Transverse colon (tissue), 4 donors: ENCODE measurements at regions not wholly inside any gene's neighbourhood (a gene's known extent, or its start where the extent isn't known, plus 50 kb on each side); places are given as distances from the start of the nearest gene placed in this dataset.

Experiments used
- DNase-seq: peaks from one replicate; pipeline ENCODE4 v3.0.0-alpha.2; 2019
- H3K27ac ChIP-seq, 4 donors: fragments of 200-600 bp; sonication (generic); 2 replicates each; pipeline ENCODE4 v1.5.1; 2016 to 2018; ENCODE audit warnings: inconsistent platforms in 4 of 4
- H3K27me3 ChIP-seq: fragments of 200-600 bp; sonication (generic); 2 replicates; pipeline ENCODE4 v1.5.1; 2017; ENCODE audit warnings: inconsistent platforms
- H3K36me3 ChIP-seq, 4 donors: fragments of 200-600 bp; sonication (generic); 2 replicates each; pipeline ENCODE4 v1.5.1; 2017 to 2019; ENCODE audit warnings: inconsistent platforms in 4 of 4
- H3K4me1 ChIP-seq, 4 donors: fragments of 200-600 bp; sonication (generic); 2 replicates each; pipeline ENCODE4 v1.5.1; 2017 to 2020; ENCODE audit warnings: inconsistent platforms in 4 of 4
- H3K4me3 ChIP-seq, 4 donors: fragments of 200-600 bp; sonication (generic); 1 replicate in 1 of 4; 2 replicates in 3 of 4; pipeline versions ENCODE4 v1.5.1 to v1.6.1; 2017 to 2019; ENCODE audit warnings: inconsistent platforms in 4 of 4
- H3K9me3 ChIP-seq, 2 donors: fragments of 200-600 bp; sonication (generic); 2 replicates each; pipeline ENCODE4 v1.5.1; 2017 to 2019; ENCODE audit warnings: inconsistent platforms in 2 of 2
- EP300 ChIP-seq: sonication (generic); formaldehyde crosslinking; IDR thresholded peaks from one replicate; pipeline ENCODE4 v1.6.1; 2017; ENCODE audit warnings: antibody characterized with exemption, low read depth
- POLR2A ChIP-seq: fragments of 450-650 bp; IDR thresholded peaks from one replicate; pipeline ENCODE4 v1.6.1; 2016; ENCODE audit warnings: antibody characterized with exemption, mild to moderate bottlenecking, moderate library complexity
- POLR2AphosphoS5 ChIP-seq, 3 donors: sonication (generic); formaldehyde crosslinking; IDR thresholded peaks; one replicate each; pipeline ENCODE4 v1.6.1; 2016; ENCODE audit warnings: antibody characterized with exemption in 3 of 3
- WGBS, 2 donors: methylation state at CpG; one replicate each; pipeline ENCODE4 v1.1.5; 2018; ENCODE audit warnings: low coverage in 1 of 2; 5-methylcytosine and 5-hydroxymethylcytosine counted together
- in situ Hi-C, 4 donors: fragments of 200-750 bp; cut with MboI; loops; one replicate each; pipeline versions ENCODE4 v1.15.0 to v1.15.1; 2017; ENCODE audit warnings: low sequenced_read_pairs in 3 of 4, low pct_ligation_motif_present in 1 of 4, low pct_unique_long_range_greater_than_20kb in 1 of 4
- intact Hi-C: fragments of 100-400 bp; cut with DNase I; formaldehyde crosslinking; loops from one replicate; pipeline ENCODE4 v1.15.1; 2023; ENCODE audit warnings: low total_unique reads
- TF ChIP-seq, protein P1 (sequence below), 5 experiments: fragments of 200-600 bp in 3 of 5; fragments of 450-650 bp in 2 of 5; sonication (generic) in 3 of 5; IDR thresholded peaks; 1 replicate in 2 of 5; 2 replicates in 3 of 5; pipeline ENCODE4 v1.5.1; 2016 to 2017; ENCODE audit warnings: antibody characterized with exemption in 5 of 5, inconsistent platforms in 3 of 5, mild to moderate bottlenecking in 2 of 5, moderate library complexity in 1 of 5

DNA sequence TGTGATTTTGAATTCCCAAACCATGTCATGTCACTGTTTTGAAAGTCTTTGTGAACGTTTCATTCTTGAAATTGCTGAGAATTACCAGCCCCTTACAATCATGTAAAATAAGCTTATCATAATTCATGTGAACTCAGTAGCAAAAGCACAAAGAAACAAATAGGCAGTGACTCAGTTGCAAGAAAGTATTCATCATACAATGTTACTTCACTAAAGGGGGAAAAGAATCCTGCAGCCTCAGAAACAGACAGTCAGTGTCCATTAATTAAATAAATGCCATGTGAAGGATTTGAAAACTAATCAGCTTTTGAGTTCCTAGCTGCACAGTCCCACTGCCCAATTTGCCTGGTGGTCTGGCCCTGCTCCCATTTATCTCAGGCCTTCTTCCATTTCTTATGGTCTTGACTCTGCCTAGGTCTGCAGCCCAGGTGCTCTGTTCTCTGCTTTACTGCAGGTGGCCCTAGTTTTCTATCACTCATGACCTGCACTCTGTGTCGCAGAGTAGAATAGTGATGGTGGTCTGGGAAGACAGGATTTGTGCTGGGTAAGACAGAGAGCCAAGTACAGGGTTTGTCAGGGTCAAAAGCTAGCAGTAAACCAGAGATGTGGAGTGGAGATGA lies 99.7 kb downstream of the PLCE1 start:
- no peak for DNase-seq
- Histone ChIP-seq H3K36me3 (peaks cover 0 to 4% (median 0%) of the 10 kb centered on the region in 4 donors), H3K27me3 (no peaks in the 10 kb centered on the region), H3K4me3 (no peak overlapping the region), H3K9me3 (no peaks in the 10 kb centered on the region), H3K27ac (peak overlapping the region in 2 of 4 donors; percentile 1 to 51), H3K4me1 (peaks cover 0 to 19% (median 0%) of the 10 kb centered on the region in 4 donors)
- intact Hi-C loops (no loop called here), in situ Hi-C loops (no loop called here)
- 64 to 65% methylated on average over 2 of the region's 2 CpGs for WGBS, 2 donors
- TF ChIP-seq POLR2A (no peak), POLR2AphosphoS5 (IDR thresholded peaks at IDR 0.05) (no peak), EP300 (no peak)
- TF ChIP-seq, protein P1, sequence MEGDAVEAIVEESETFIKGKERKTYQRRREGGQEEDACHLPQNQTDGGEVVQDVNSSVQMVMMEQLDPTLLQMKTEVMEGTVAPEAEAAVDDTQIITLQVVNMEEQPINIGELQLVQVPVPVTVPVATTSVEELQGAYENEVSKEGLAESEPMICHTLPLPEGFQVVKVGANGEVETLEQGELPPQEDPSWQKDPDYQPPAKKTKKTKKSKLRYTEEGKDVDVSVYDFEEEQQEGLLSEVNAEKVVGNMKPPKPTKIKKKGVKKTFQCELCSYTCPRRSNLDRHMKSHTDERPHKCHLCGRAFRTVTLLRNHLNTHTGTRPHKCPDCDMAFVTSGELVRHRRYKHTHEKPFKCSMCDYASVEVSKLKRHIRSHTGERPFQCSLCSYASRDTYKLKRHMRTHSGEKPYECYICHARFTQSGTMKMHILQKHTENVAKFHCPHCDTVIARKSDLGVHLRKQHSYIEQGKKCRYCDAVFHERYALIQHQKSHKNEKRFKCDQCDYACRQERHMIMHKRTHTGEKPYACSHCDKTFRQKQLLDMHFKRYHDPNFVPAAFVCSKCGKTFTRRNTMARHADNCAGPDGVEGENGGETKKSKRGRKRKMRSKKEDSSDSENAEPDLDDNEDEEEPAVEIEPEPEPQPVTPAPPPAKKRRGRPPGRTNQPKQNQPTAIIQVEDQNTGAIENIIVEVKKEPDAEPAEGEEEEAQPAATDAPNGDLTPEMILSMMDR (IDR thresholded peaks at IDR 0.05) = no peak

DNA sequence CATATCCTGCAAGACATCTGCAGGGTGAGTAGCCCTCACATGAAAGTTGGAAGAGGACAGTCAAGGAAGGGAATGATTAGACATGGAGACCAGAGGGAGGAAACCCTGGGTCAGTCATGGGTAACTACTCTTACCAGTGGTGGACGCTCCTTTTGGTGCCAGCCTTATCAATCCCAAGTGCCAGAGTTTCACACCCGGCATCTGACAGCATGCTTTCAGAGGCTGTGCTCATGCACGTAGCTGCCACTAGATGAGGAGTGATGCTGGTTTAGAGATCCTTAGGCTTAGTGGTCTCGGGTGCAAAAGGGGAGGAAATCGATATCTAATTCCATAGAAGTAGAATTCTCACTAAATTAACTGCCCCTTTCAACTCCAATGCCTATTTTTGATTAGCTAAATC lies 100.8 kb downstream of the PLCE1 start:
- Histone ChIP-seq H3K27ac (no peak overlapping the region), H3K27me3 (no peaks in the 10 kb centered on the region), H3K36me3 (peaks cover 0 to 4% (median 0%) of the 10 kb centered on the region in 4 donors), H3K4me3 (no peak overlapping the region), H3K4me1 (peaks cover 0 to 7% (median 0%) of the 10 kb centered on the region in 4 donors), H3K9me3 (no peaks in the 10 kb centered on the region)
- no peak for DNase-seq
- intact Hi-C loops = no loop called here
- WGBS, 2 donors = 70 to 100% methylated on average over 1 to 5 of the region's 5 CpGs
- in situ Hi-C loops = no loop called here
- TF ChIP-seq EP300 = no peak
- TF ChIP-seq POLR2AphosphoS5 (IDR thresholded peaks at IDR 0.05) = no peak
- TF ChIP-seq, protein P1 (IDR thresholded peaks at IDR 0.05) = no peak
- no peak for TF ChIP-seq POLR2A

DNA sequence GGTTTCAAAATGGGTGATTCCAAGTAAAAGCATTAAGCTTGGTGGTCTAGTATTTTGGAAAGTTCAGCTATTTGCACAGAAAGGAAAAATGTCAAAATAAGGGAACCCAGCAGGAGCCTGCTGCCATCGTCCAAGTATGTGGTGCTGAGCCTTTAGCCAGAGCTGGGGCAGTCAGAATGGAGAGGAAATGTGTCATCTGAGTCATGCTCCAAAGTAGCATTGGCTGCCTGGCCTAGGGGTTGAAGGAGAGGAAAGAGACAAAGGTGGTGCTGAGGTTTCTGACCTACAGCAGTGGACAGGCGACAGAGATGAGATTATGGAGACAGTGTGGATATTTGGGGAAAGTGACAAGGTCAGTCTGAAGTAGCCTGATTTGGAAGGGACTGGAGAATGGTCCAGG lies 103.9 kb downstream of the PLCE1 start:
- Histone ChIP-seq H3K9me3 (no peaks in the 10 kb centered on the region), H3K27ac (no peak overlapping the region), H3K36me3 (peaks cover 0 to 4% (median 0%) of the 10 kb centered on the region in 4 donors), H3K4me3 (no peak overlapping the region), H3K4me1 (peaks cover 0 to 3% (median 0%) of the 10 kb centered on the region in 4 donors), H3K27me3 (no peaks in the 10 kb centered on the region)
- 71 to 76% methylated on average over 1 to 2 of the region's 2 CpGs for WGBS, 2 donors
- intact Hi-C loops = no loop called here
- in situ Hi-C loops = no loop called here
- DNase-seq = no peak
- TF ChIP-seq POLR2AphosphoS5 (IDR thresholded peaks at IDR 0.05) (no peak), EP300 (no peak), POLR2A (no peak)
- TF ChIP-seq, protein P1 (IDR thresholded peaks at IDR 0.05) = no peak

DNA sequence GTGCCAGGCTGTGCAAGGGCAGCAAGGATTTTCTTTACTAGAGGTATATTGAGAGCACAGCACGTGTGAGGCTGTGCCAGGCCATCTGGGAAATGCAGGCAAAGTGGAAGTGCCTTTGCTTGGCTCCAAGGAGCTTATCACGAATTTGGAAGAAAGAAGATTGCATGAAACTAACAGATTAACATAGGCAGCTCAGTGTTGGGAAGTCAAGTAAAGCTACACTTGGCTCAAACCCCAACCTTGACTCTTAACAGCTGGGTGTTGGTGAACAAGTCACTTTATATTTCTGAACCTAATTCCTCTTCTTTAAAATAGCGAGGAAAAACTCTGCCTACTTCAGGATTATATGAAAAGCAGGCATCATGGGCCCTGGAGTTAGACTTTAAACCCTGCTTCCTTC lies 105.2 kb downstream of the PLCE1 start:
- intact Hi-C loops = no loop called here
- in situ Hi-C loops = no loop called here
- Histone ChIP-seq H3K4me1 (peaks cover 0 to 2% (median 0%) of the 10 kb centered on the region in 4 donors), H3K36me3 (peaks cover 0 to 4% (median 0%) of the 10 kb centered on the region in 4 donors), H3K27me3 (no peaks in the 10 kb centered on the region), H3K4me3 (no peak overlapping the region), H3K9me3 (no peaks in the 10 kb centered on the region), H3K27ac (no peak overlapping the region)
- 54 to 58% methylated on average over 3 of the region's 3 CpGs for WGBS, 2 donors
- TF ChIP-seq POLR2A (no peak), POLR2AphosphoS5 (IDR thresholded peaks at IDR 0.05) (no peak), EP300 (no peak)
- TF ChIP-seq, protein P1 (IDR thresholded peaks at IDR 0.05) = no peak
- DNase-seq = no peak
